ENCODE measurements at regions not wholly inside any gene's neighbourhood (a gene's known extent, or its start where the extent isn't known, plus 50 kb on each side); places are given as distances from the start of the nearest gene placed in this dataset.

DNA sequence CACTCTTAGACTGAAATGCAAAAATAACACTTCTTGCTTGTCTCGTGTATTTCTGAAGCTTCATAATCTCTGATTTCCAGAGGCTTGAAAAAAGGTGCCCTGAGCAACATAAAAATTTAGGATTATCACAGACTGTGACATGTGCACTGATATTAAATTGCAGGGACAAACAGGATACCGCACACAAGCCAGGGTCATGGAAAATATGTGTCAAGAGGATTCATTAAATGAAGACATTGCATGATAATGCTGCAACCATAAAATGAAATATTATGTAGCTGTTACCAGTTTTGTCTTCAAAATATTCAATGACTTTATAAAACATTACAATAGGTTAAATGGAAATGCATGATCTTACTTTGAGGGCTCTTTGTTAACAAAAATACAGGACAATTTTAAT lies 328.0 kb downstream of the KCTD8 start:
- CTCF ChIA-PET, result no interaction called here

DNA sequence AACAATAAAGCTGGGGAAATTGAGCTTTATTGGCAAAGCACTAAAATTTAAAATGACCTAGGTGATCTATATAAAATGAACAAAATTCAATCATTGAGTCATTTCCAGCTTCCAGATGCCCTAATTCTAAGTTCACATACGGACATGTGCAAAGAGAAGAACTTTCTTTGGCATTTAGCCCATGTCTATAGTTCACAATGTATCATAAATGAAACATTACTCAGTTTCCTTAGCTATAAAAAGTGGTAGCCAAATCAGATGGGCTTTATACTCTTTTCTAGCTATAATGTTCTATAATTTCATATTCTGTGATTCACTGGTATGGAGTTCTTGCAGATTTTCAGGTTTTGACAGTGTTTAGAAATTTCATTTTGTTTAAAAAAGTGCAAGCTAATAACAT lies 327.4 kb downstream of the KCTD8 start:
- ChIA-PET CTCF (no interaction called here), POLR2A (no interaction called here)
- no peak overlapping the region for H3K27ac ChIP-seq (ENCODE audit: extremely low read depth, low read depth, low read length)
- H3K4me1 ChIP-seq (ENCODE audit: control insufficient read depth, insufficient read depth, low read length), result no peaks in the 10 kb centered on the region
- H3K36me3 ChIP-seq (ENCODE audit: control insufficient read depth in 2 of 2, insufficient read depth in 1 of 2, low read length in 2 of 2), result no peaks in the 10 kb centered on the region
- H3K4me3 ChIP-seq (ENCODE audit: low read depth, low read length), result no peak overlapping the region
- no peak for TF ChIP-seq SETDB1 (IDR thresholded peaks at IDR 0.05; ENCODE audit: insufficient read length, low read length)
- TF ChIP-seq ZNF768 (tag by site-specific recombination; IDR thresholded peaks at IDR 0.05), result no peak
- TF ChIP-seq, protein P1, sequence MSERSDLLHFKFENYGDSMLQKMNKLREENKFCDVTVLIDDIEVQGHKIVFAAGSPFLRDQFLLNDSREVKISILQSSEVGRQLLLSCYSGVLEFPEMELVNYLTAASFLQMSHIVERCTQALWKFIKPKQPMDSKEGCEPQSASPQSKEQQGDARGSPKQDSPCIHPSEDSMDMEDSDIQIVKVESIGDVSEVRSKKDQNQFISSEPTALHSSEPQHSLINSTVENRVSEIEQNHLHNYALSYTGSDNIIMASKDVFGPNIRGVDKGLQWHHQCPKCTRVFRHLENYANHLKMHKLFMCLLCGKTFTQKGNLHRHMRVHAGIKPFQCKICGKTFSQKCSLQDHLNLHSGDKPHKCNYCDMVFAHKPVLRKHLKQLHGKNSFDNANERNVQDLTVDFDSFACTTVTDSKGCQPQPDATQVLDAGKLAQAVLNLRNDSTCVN (tag by site-specific recombination; optimal IDR thresholded peaks at IDR 0.05), result no peak
- TF ChIP-seq, protein P2, sequence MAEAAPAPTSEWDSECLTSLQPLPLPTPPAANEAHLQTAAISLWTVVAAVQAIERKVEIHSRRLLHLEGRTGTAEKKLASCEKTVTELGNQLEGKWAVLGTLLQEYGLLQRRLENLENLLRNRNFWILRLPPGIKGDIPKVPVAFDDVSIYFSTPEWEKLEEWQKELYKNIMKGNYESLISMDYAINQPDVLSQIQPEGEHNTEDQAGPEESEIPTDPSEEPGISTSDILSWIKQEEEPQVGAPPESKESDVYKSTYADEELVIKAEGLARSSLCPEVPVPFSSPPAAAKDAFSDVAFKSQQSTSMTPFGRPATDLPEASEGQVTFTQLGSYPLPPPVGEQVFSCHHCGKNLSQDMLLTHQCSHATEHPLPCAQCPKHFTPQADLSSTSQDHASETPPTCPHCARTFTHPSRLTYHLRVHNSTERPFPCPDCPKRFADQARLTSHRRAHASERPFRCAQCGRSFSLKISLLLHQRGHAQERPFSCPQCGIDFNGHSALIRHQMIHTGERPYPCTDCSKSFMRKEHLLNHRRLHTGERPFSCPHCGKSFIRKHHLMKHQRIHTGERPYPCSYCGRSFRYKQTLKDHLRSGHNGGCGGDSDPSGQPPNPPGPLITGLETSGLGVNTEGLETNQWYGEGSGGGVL (tag by site-specific recombination; IDR thresholded peaks at IDR 0.05), result no peak
- no peak for TF ChIP-seq ZNF404 (tag by site-specific recombination; IDR thresholded peaks at IDR 0.05)
- no peak for TF ChIP-seq ZNF394 (tag by site-specific recombination; IDR thresholded peaks at IDR 0.05; ENCODE audit: borderline replicate concordance)
- no peak for TF ChIP-seq ZNF138 (tag by site-specific recombination; IDR thresholded peaks at IDR 0.05; ENCODE audit: borderline replicate concordance)
- no peaks in the 10 kb centered on the region for H3K9me3 ChIP-seq (ENCODE audit: control insufficient read depth, insufficient read depth, low read depth, low read length)

More for the DNA sequence above, 328.0 kb downstream of the KCTD8 start:
- Histone ChIP-seq H3K4me1 (ENCODE audit: control insufficient read depth, insufficient read depth, low read length) (no peaks in the 10 kb centered on the region), H3K4me3 (ENCODE audit: low read depth, low read length) (no peak overlapping the region), H3K27ac (ENCODE audit: extremely low read depth, low read depth, low read length) (no peak overlapping the region), H3K9me3 (ENCODE audit: control insufficient read depth, insufficient read depth, low read depth, low read length) (no peaks in the 10 kb centered on the region), H3K36me3 (ENCODE audit: control insufficient read depth in 2 of 2, insufficient read depth in 1 of 2, low read length in 2 of 2) (no peaks in the 10 kb centered on the region)
- no peak for TF ChIP-seq HOXC10 (CRISPR knock-in tag; IDR thresholded peaks at IDR 0.05)
- TF ChIP-seq ZNF426 (tag by site-specific recombination; IDR thresholded peaks at IDR 0.05), result no peak
- POLR2A ChIA-PET, result no interaction called here
